AG20443 (cell line): ENCODE measurements at regions not wholly inside any gene's neighbourhood (a gene's known extent, or its start where the extent isn't known, plus 50 kb on each side); places are given as distances from the start of the nearest gene placed in this dataset.

Experiments used
- DNase-seq: peaks from one replicate; pipeline ENCODE4 v3.0.0; 2012; ENCODE audit warnings: low spot score, mixed read lengths

GRCh38 chr2:12316476-12316875 lies 400.3 kb upstream of the TRIB2 start:
- no peak for DNase-seq

- no peak for DNase-seq
Observed at GRCh38 chr2:12317286-12317685, 399.4 kb upstream of the TRIB2 start.

GRCh38 chr2:12317814-12318426 lies 398.8 kb upstream of the TRIB2 start:
- DNase-seq = peak; percentile 81

GRCh38 chr2:12318427-12319057 lies 398.2 kb upstream of the TRIB2 start:
- DNase-seq = peak; percentile 26

- no peak for DNase-seq
Observed at GRCh38 chr2:12320027-12320734, 396.6 kb upstream of the TRIB2 start.

GRCh38 chr2:12320991-12321641 lies 395.6 kb upstream of the TRIB2 start:
- DNase-seq = peak; percentile 90

GRCh38 chr2:12321886-12322285 lies 394.9 kb upstream of the TRIB2 start:
- DNase-seq = no peak

GRCh38 chr2:12325806-12326205 lies 390.9 kb upstream of the TRIB2 start:
- DNase-seq = no peak

- DNase-seq = no peak
Observed at GRCh38 chr2:12326449-12327190, 390.1 kb upstream of the TRIB2 start.

GRCh38 chr2:12330916-12331315 lies 385.8 kb upstream of the TRIB2 start:
- peak; percentile 62 for DNase-seq

- DNase-seq = no peak
Observed at GRCh38 chr2:12331698-12332097, 385.0 kb upstream of the TRIB2 start.

GRCh38 chr2:12333293-12333692 lies 383.4 kb upstream of the TRIB2 start:
- DNase-seq = no peak

- DNase-seq = no peak
Observed at GRCh38 chr2:12334412-12334966, 382.2 kb upstream of the TRIB2 start.

GRCh38 chr2:12335131-12335530 lies 381.6 kb upstream of the TRIB2 start:
- DNase-seq = no peak

- DNase-seq = no peak
Observed at GRCh38 chr2:12335995-12336394, 380.7 kb upstream of the TRIB2 start.

GRCh38 chr2:12338946-12339697 lies 377.6 kb upstream of the TRIB2 start:
- DNase-seq = no peak

GRCh38 chr2:12340164-12340563 lies 376.6 kb upstream of the TRIB2 start:
- peak; percentile 65 for DNase-seq

GRCh38 chr2:12341215-12341614 lies 375.5 kb upstream of the TRIB2 start:
- DNase-seq = no peak

GRCh38 chr2:12341920-12342319 lies 374.8 kb upstream of the TRIB2 start:
- no peak for DNase-seq

GRCh38 chr2:12343141-12343540 lies 373.6 kb upstream of the TRIB2 start:
- no peak for DNase-seq

GRCh38 chr2:12347066-12347493 lies 369.7 kb upstream of the TRIB2 start:
- no peak for DNase-seq
